Middle frontal gyrus (tissue), 1 donor: ENCODE measurements at regions not wholly inside any gene's neighbourhood (a gene's known extent, or its start where the extent isn't known, plus 50 kb on each side); places are given as distances from the start of the nearest gene placed in this dataset.
A peak's percentile ranks its signal among the peaks of the same experiment; 100 is the strongest.
"Not testable (repeated sequence)": the region's sequence is repeated elsewhere in the genome, so short reads cannot be mapped to it uniquely, and the experiment has no call there.

ENCODE experiments used
- DNase-seq: peaks from one replicate; pipeline ENCODE4 v3.0.0-alpha.2; 2015; ENCODE audit warnings: low spot score; ENCODE audit errors: extremely low spot score

DNA sequence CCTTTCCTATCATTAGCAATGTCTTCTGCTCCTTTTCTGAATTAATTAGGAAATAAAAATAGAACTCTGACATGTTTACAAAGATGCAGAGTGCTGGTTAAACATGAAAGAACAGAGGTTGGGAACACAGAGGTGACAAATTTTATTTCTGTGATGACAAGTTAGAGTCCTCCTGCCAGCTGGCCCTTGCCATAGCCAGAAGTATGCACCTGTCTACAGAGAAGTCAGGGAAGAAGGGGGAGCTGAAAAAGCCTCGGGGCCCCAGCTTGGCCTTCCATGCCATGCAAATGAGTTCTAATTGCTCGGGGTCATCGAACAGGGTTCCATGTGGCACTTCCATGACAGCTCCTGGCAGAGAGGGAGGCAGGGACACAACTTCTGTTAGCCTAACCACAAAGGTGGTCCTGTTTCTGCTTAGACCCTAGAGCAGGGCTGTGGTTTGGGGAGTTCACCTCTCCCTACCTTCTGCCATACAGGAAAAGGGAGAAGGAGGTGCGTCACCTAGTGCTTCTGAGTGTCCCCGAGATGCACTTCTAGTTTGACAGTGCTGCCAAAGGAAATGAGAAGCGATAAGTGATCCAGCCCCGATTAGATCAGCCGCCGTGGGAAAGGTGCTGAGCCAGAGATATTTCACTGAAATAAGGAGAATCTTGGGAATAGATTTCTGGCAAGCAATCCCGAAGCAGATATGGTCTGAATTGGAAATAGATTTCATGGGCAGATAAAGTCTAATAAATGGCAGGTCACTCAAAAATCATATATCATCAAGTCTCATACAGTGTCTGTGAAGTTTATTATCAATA, 155.8 kb upstream of the FOXN3 start:
- no peak for DNase-seq

DNA sequence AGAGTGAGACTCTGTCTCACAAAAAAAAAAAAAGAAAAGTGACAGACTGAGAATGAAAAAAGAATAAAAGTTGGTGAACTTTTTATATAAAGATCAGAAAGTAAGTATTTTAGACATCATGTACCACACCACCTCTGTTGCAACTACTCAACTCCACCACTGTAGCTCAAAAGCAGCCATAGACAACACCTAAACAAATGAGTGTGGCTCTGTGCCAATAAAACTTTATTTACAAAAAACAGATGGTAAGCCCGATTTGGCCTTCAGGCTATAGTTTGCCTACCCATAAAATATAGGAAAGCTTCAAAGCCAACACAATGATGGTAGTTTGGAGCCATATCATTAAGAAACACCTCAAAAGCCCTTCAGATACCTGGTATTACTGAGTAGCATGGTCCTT, 154.5 kb upstream of the FOXN3 start:
- no peak for DNase-seq

GRCh38 chr14:89566644-89567415, 149.8 kb upstream of the FOXN3 start:
- DNase-seq: no peak

- DNase-seq: no peak
Observed at GRCh38 chr14:89566180-89566579, 149.1 kb upstream of the FOXN3 start.

- no peak for DNase-seq
Observed at GRCh38 chr14:89565607-89566006, 148.6 kb upstream of the FOXN3 start.

GRCh38 chr14:89564989-89565388, 148.0 kb upstream of the FOXN3 start:
- no peak for DNase-seq

GRCh38 chr14:89564286-89564957, 147.4 kb upstream of the FOXN3 start:
- DNase-seq: no peak

- no peak for DNase-seq
Observed at GRCh38 chr14:89563471-89563870, 146.4 kb upstream of the FOXN3 start.

GRCh38 chr14:89551955-89552354, 134.9 kb upstream of the FOXN3 start:
- no peak for DNase-seq

GRCh38 chr14:89551432-89551831, 134.4 kb upstream of the FOXN3 start:
- DNase-seq: no peak

- DNase-seq: no peak
Observed at GRCh38 chr14:89550821-89551220, 133.8 kb upstream of the FOXN3 start.

- DNase-seq: no peak
Observed at GRCh38 chr14:89549381-89550125, 132.5 kb upstream of the FOXN3 start.

- not testable (repeated sequence) for DNase-seq
Observed at GRCh38 chr14:89547047-89547446, 130.0 kb upstream of the FOXN3 start.

- no peak for DNase-seq
Observed at GRCh38 chr14:89544636-89545301, 127.7 kb upstream of the FOXN3 start.

GRCh38 chr14:89543425-89543790, 126.4 kb upstream of the FOXN3 start:
- peak; percentile 48 for DNase-seq

DNA sequence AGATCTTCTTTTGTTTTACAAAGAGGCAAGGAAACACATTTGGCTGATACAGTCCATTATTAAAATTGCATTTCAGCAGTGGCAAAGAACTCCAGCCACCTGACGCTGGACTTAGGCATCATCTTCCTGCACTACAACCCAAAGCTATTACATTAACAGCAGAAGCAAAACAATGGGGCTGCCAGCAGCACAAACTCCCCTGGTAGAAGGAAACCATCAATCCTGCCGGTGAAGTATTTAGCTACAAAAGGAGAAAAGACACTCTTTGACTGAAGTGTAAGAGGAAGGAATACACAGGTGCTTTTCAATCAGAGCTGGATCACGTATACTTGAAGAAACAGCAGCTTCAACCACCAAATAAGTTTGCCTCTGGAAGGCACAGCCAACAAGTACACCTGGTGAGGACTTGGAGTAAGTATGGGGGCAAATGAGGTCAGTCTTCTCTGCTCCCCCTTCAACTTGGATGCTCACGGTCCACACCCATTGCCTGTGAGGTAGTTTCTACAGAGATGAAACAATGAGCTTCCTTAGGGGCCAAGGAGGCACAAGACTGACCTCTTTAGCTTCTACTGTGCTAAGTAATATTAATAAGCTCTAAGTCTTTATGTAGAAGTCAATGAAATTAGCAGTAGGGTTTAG, 125.9 kb upstream of the FOXN3 start:
- DNase-seq: no peak

GRCh38 chr14:89540830-89541470, 123.9 kb upstream of the FOXN3 start:
- no peak for DNase-seq

- no peak for DNase-seq
Observed at GRCh38 chr14:89540009-89540829, 123.2 kb upstream of the FOXN3 start.

DNA sequence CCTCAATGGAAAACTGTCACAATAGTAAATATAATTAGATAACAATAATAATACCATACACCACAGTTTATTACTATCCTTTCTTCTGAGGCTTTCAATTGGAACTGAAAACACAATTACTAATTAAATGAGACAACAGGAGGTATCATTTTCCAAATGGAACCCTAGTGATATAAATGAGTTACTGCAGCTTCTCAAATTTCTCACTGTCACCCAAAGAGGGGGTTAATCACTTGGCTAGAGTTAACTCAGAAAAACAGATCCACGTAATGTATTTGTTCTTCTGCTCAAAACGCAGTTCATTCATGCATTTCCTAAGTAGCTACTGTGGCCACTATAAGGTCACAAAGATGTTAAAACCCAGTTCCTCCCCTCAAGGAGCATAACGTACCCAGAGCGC, 120.9 kb upstream of the FOXN3 start:
- DNase-seq: no peak
